GM20000 (cell line): ENCODE measurements at regions not wholly inside any gene's neighbourhood (a gene's known extent, or its start where the extent isn't known, plus 50 kb on each side); places are given as distances from the start of the nearest gene placed in this dataset.

Source experiments
- DNase-seq: peaks from one replicate; pipeline ENCODE4 v3.0.0; 2012; ENCODE audit warnings: low spot score
- TF ChIP-seq, protein P1 (sequence below): IDR thresholded peaks from 2 replicates; pipeline ENCODE4 v1.5.1; 2012; ENCODE audit warnings: mild to moderate bottlenecking, control low read depth; ENCODE audit errors: extremely low read depth, missing control alignments

DNA sequence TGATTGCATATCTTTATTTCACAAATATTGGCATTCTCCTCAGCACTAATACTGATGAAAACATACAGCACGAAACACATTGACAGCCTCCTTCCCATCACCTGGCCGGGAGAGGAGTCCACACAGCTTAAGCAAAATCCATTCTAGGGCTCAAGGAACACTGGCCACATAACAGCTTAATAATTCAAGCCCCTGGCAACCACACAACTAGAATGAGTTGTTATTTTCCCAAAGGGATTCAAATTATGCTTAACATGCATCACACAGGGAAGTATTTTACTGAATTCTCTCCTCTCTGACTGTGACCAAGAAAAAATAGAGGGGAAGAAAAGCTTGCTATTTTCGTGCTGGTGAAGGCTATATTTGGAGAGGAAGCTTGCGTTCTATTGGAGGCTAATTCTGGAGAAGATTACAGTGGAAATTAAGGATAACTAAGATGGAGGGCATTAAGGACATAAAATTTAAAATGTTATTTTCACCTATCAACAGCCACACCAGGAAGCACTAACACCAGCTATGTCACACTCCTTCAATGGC, 198.5 kb downstream of the ADGRG6 start:
- no peak for DNase-seq
- TF ChIP-seq, protein P1, sequence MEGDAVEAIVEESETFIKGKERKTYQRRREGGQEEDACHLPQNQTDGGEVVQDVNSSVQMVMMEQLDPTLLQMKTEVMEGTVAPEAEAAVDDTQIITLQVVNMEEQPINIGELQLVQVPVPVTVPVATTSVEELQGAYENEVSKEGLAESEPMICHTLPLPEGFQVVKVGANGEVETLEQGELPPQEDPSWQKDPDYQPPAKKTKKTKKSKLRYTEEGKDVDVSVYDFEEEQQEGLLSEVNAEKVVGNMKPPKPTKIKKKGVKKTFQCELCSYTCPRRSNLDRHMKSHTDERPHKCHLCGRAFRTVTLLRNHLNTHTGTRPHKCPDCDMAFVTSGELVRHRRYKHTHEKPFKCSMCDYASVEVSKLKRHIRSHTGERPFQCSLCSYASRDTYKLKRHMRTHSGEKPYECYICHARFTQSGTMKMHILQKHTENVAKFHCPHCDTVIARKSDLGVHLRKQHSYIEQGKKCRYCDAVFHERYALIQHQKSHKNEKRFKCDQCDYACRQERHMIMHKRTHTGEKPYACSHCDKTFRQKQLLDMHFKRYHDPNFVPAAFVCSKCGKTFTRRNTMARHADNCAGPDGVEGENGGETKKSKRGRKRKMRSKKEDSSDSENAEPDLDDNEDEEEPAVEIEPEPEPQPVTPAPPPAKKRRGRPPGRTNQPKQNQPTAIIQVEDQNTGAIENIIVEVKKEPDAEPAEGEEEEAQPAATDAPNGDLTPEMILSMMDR: no peak

DNA sequence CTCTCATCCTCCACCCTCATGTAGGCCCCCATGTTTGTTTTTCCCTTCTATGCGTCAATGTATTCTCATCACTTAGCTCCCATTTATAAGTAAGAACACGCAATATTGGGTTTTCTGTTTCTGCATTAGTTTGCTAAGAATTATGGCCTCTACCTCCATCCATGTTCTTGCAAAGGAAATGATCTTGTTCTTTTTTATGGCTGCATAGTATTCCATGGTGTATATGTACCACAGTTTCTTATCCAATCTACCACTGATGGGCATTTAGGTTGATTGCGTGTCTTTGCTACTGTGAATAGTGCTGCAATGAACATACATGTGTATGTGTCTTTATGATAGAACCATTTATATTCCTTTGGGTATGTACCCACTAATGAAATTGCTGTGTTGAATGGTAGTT, 200.0 kb downstream of the ADGRG6 start:
- TF ChIP-seq, protein P1: no peak
- DNase-seq: no peak

DNA sequence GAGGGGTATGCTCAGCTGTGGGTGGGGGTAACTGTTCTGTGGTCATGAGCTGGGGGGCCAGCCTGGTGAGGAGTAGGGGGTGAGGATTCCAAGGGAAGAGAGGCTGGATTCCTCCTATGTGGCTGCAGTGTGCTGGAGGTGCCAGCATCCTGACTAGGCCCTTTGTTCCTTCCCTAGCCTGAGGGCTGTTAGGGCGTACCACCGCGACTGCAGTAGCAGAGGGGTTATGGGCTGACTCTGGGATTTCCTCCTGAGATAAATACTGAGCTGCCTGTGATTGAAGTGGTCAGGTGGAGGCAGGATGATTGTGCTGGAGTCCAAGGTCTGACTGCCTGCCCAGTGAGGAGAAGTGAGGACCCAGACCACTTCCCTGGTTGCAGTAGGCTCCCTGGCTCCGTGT, 205.3 kb downstream of the ADGRG6 start:
- TF ChIP-seq, protein P1: no peak
- DNase-seq: no peak

DNA sequence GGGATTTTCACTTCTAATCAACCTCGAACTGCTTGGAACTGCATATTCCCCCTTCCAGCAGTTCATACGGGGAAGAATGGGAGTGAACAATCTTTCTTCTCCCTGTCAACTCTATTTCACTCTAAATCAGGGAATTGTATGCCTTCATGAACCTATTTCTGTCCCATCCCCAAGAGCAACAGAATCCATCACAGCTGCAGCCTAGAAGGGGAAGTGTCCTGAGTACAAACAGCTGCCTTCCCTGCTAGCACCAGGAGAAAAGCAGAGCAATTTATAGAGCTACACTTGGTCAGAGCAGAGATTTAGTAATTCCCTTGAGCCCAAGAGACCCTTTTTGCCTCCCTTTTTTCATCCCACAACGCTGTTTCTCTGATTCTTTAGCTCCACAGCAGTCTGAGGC, 208.4 kb downstream of the ADGRG6 start:
- no peak for DNase-seq
- TF ChIP-seq, protein P1: no peak

DNA sequence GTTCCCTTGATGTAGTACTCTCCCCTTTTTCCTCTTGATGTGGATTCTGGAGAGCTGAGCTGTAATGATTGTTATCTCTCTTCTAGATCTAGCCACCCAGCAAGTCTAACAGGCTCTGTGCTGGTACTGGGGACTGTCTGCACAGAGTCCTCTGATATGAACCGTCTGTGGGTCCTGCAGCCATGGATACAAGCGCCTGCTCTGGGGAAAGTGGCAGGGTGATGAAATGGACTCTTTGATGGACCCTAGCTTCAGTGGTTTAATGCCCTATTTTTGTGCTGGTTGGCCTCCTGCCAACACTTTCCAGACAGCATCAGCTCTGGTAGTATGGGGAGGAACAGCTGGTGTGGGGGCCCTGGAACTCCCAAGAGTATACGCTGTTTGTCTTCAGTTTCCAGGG, 216.3 kb downstream of the ADGRG6 start:
- DNase-seq: no peak
- TF ChIP-seq, protein P1: no peak

DNA sequence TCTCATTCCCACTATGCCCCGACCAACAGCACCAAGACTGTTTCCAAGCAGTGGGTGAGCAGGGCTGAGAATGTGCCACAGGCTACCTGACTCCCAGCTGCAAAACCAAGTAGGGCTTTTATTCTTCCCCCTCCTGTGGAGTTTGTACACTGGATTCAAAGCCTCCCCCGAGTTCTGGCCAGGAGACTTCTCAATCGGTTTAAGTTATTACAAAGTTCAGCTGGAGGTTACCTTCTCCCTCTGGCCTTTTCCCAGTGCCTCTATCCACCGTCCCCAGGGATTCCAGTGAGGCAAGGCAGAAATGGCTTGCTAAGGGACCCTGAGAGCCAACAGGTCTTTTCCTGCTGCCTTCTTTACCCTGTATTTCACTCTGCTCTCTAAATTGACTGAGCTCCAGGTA, 217.0 kb downstream of the ADGRG6 start:
- DNase-seq: no peak
- TF ChIP-seq, protein P1: no peak

DNA sequence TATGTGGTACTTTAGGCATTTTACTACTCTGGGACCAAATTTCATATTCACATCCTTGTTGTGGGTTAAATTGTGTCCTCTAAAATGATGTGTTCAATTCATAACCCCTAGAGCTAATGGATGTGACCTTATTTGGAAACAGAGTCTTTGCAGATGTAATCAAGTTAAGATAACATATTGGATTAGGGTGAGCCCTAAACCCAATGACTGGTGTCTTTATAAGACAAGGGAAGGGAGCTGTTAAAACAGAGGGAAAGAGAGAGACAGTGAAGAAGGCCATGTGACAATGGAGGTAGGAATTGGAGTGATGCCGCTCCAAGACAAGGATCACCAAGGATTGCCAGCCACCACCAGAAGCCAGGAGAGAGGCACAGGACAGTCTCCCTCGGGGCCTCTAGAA, 220.0 kb downstream of the ADGRG6 start:
- DNase-seq: no peak
- TF ChIP-seq, protein P1: no peak
